ENCODE measurements at regions not wholly inside any gene's neighbourhood (a gene's known extent, or its start where the extent isn't known, plus 50 kb on each side); places are given as distances from the start of the nearest gene placed in this dataset.

GRCh38 chr12:113649256-113649830 is 177.7 kb upstream of the LHX5 start:
- TF ChIP-seq CTCF (IDR thresholded peaks at IDR 0.05): no peak
- no peak for TF ChIP-seq POLR2A (IDR thresholded peaks at IDR 0.05)
